ENCODE measurements at regions not wholly inside any gene's neighbourhood (a gene's known extent, or its start where the extent isn't known, plus 50 kb on each side); places are given as distances from the start of the nearest gene placed in this dataset.

- no peak for TF ChIP-seq EZH2 (IDR thresholded peaks at IDR 0.05)
- no peak for TF ChIP-seq POLR2AphosphoS5 (IDR thresholded peaks at IDR 0.05; ENCODE audit: borderline replicate concordance, low read depth, low read length)
These were observed 109.0 kb upstream of the ATP2B1 start for GRCh38 chr12:89817501-89818226.
